HepG2 (cell line): ENCODE measurements at regions not wholly inside any gene's neighbourhood (a gene's known extent, or its start where the extent isn't known, plus 50 kb on each side); places are given as distances from the start of the nearest gene placed in this dataset.

Experiments used
- ATAC-seq: fragments of 200-7000 bp; cut with Tn5 transposase; 3 replicates; pipeline ENCODE4 v1.9.1; 2020; ENCODE audit warnings: mild to moderate bottlenecking, moderate library complexity
- BruUV-seq: library from RNA; stranded (reverse); fragments of 400-500 nt; replicated peaks from 2 replicates; lab custom pipeline; 2021; lab: Mats Ljungman, UMichigan
- CTCF ChIA-PET: fragments of 300-600 bp; formaldehyde crosslinking; extraction: SDS; loops from one replicate; lab custom pipeline; 2021; ENCODE audit warnings: low total read pairs, inconsistent platforms, low intra/inter-chr PET ratio; lab: Yijun Ruan, JAX
- POLR2A ChIA-PET: fragments of 350-600 bp; sonication (Branson Sonifier 250); formaldehyde crosslinking; loops from one replicate; lab custom pipeline; 2020; ENCODE audit warnings: antibody characterized with exemption, inconsistent platforms; lab: Yijun Ruan, JAX
- DNase-seq: peaks from one replicate; pipeline ENCODE4 v3.0.0-alpha.2; 2015; ENCODE audit warnings: low spot score
- FAIRE-seq: peaks from 3 replicates; lab custom pipeline; 2011; peaks lifted over from hg19 to GRCh38; lab: Jason Lieb, UNC
- H2AFZ ChIP-seq: one replicate; pipeline ENCODE4 v1.6.1; 2011; ENCODE audit warnings: low read length, inconsistent platforms
- H3K27ac ChIP-seq: fragments of 300-600 bp; 3 replicates; pipeline ENCODE4 v1.8.0; 2011; ENCODE audit warnings: mixed run types, mild to moderate bottlenecking, mixed read lengths, low read length, inconsistent platforms; ENCODE audit not compliant: insufficient read depth; ENCODE audit errors: extremely low read length
- H3K27me3 ChIP-seq, 2 experiments: fragments of 200-600 bp in 1 of 2; 2 replicates in 1 of 2; 3 replicates in 1 of 2; pipeline versions ENCODE4 v1.6.0 to v1.8.0; 2011; ENCODE audit warnings: low read length in 2 of 2, mild to moderate bottlenecking in 2 of 2, moderate library complexity in 2 of 2, inconsistent platforms in 1 of 2; ENCODE audit not compliant: insufficient read depth in 2 of 2, control insufficient read depth in 1 of 2
- H3K36me3 ChIP-seq, 2 experiments: fragments of 200-600 bp in 1 of 2; replicated peaks in 1 of 2; 2 replicates in 1 of 2; 3 replicates in 1 of 2; pipeline versions ENCODE4 v1.5.1 to v1.8.0; 2011; ENCODE audit warnings: low read length in 2 of 2, inconsistent platforms in 1 of 2; ENCODE audit not compliant: insufficient read depth in 2 of 2, control insufficient read depth in 1 of 2
- H3K4me1 ChIP-seq: 2 replicates; pipeline ENCODE4 v1.5.1; 2012; ENCODE audit warnings: low read length, inconsistent platforms; ENCODE audit not compliant: insufficient read depth
- H3K4me2 ChIP-seq: 2 replicates; pipeline ENCODE4 v1.6.0; 2011; ENCODE audit warnings: low read depth, low read length, inconsistent platforms
- H3K4me3 ChIP-seq, 3 experiments: fragments of 200-600 bp in 1 of 3; sonication (generic), shearing (Covaris generic) in 1 of 3; replicated peaks in 1 of 3; 2 replicates each; pipeline ENCODE4 v1.5.1; 2011 to 2016; ENCODE audit warnings: low read length in 3 of 3, inconsistent platforms in 2 of 3, low read depth in 2 of 3, mild to moderate bottlenecking in 2 of 3, control low read depth in 1 of 3, mixed read lengths in 1 of 3; ENCODE audit not compliant: insufficient read depth in 1 of 3
- H3K79me2 ChIP-seq: one replicate; pipeline ENCODE4 v1.6.1; 2011; ENCODE audit warnings: low read length, inconsistent platforms; ENCODE audit not compliant: insufficient read depth
- H3K9ac ChIP-seq: 2 replicates; pipeline ENCODE4 v1.6.0; 2011; ENCODE audit warnings: mild to moderate bottlenecking, low read depth, low read length, inconsistent platforms; ENCODE audit not compliant: insufficient read depth
- H3K9me3 ChIP-seq: 2 replicates; pipeline ENCODE4 v1.5.1; 2012; ENCODE audit warnings: mild to moderate bottlenecking, low read length
- H4K20me1 ChIP-seq: 2 replicates; pipeline ENCODE4 v1.6.0; 2011; ENCODE audit warnings: inconsistent platforms, mild to moderate bottlenecking, low read length, moderate library complexity; ENCODE audit not compliant: insufficient read depth
- EHMT2 ChIP-seq: fragments of 200-600 bp; sonication (generic); IDR thresholded peaks from 2 replicates; pipeline ENCODE4 v1.7.0; 2017; ENCODE audit warnings: antibody characterized with exemption, low read depth, low read length, borderline replicate concordance
- EZH2 ChIP-seq: conservative IDR thresholded peaks from 2 replicates; pipeline ENCODE4 v1.6.1; 2012; ENCODE audit warnings: mild to moderate bottlenecking, low read depth, low read length, moderate library complexity
- NFE2L1 ChIP-seq: sonication (generic); formaldehyde crosslinking; IDR thresholded peaks from 2 replicates; pipeline ENCODE4 v1.4.0; 2020; ENCODE audit warnings: missing genetic modification reagents, mild to moderate bottlenecking, borderline replicate concordance
- NKX3-1 ChIP-seq: sonication (generic); formaldehyde crosslinking; IDR thresholded peaks from 2 replicates; pipeline ENCODE4 v1.5.0; 2020; ENCODE audit warnings: missing genetic modification reagents
- RBAK ChIP-seq: sonication (generic); formaldehyde crosslinking; IDR thresholded peaks from 2 replicates; pipeline ENCODE4 v1.5.1; 2020; ENCODE audit warnings: mild to moderate bottlenecking, missing genetic modification reagents
- SOX5 ChIP-seq: IDR thresholded peaks from 2 replicates; pipeline ENCODE4 v1.6.1; 2016; ENCODE audit warnings: borderline replicate concordance
- STAT5B ChIP-seq: sonication (generic); formaldehyde crosslinking; IDR thresholded peaks from 2 replicates; pipeline ENCODE4 v1.4.0; 2020; ENCODE audit warnings: missing genetic modification reagents
- ZNF264 ChIP-seq: sonication (generic); formaldehyde crosslinking; IDR thresholded peaks from 2 replicates; pipeline ENCODE4 v1.4.0; 2020; ENCODE audit warnings: missing genetic modification reagents
- ZNF329 ChIP-seq: sonication (generic); formaldehyde crosslinking; IDR thresholded peaks from 2 replicates; pipeline ENCODE4 v1.9.0; 2021; ENCODE audit warnings: low read depth, mild to moderate bottlenecking, missing genetic modification reagents
- ZNF44 ChIP-seq: sonication (generic); formaldehyde crosslinking; IDR thresholded peaks from 2 replicates; pipeline ENCODE4 v1.5.1; 2020; ENCODE audit warnings: mild to moderate bottlenecking, missing genetic modification reagents
- ZNF644 ChIP-seq: IDR thresholded peaks from 2 replicates; pipeline ENCODE4 v1.6.1; 2016; ENCODE audit warnings: low read depth
- WGBS: methylation state at CpG from one replicate; pipeline ENCODE4 v1.1.6; 2017; ENCODE audit warnings: low lambda C conversion rate; 5-methylcytosine and 5-hydroxymethylcytosine counted together
- in situ Hi-C: cut with HindIII; loops from 2 replicates; pipeline ENCODE4 v1.10.0; 2017; ENCODE audit warnings: low pct_unique_long_range_greater_than_20kb; ENCODE audit not compliant: extremely low pct_ligation_motif_present
- intact Hi-C: fragments of 100-400 bp; cut with micrococcal nuclease; formaldehyde crosslinking; loops from one replicate; pipeline ENCODE4 v1.10.0; 2022; ENCODE audit not compliant: unreplicated experiment
- TF ChIP-seq, protein P1 (sequence below): sonication (generic); formaldehyde crosslinking; IDR thresholded peaks from 2 replicates; pipeline ENCODE4 v1.8.0; 2022; ENCODE audit warnings: mild to moderate bottlenecking, missing genetic modification reagents, moderate library complexity
- TF ChIP-seq, protein P2 (sequence below): sonication (generic); formaldehyde crosslinking; IDR thresholded peaks from 2 replicates; pipeline ENCODE4 v1.4.0; 2020; ENCODE audit warnings: missing genetic modification reagents
- TF ChIP-seq, protein P3 (sequence below): IDR thresholded peaks from 2 replicates; pipeline ENCODE4 v1.6.1; 2016; ENCODE audit warnings: missing compliant biosample characterization, missing genetic modification reagents, borderline replicate concordance

DNA sequence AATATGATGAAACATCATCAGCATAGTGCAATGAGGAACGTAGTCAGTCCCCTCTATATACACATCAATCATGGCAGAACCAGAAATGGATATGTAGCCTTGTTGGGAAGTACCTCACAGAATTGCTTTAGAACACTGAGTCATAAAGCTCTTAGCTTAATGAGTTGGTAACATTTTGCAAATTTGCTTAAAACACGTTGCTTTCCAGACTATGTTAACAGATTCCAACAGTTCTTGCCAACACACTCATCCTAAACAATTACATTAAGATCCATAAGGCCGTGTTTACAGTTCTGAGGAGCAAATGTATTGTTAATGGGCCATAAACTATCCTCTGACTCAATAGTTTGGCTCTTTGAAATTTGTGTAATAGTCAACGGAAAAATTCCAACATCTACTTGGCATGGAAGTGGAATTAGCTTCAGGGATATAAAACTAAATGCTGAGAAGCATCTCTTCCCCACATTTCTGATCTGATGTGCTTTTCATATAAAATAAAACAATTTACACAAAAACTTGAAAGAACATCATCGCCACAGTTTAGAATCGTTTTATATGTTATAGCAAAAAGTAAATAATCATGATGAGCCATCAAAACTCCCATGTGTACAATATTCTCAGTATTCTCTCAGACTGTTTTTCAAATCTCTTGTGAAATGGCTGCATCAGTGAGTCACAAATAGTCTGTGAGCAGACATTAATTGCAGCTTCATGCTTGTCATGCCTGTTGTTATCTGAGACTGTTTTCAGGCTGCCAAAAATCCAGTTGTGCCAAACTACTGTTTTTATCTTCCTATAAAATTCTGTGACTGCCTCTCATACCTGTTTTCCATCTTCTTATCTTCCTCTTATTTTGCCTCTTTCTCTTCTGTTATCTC is 291.9 kb downstream of the COX7C start (continued):
- TF ChIP-seq, protein P1, sequence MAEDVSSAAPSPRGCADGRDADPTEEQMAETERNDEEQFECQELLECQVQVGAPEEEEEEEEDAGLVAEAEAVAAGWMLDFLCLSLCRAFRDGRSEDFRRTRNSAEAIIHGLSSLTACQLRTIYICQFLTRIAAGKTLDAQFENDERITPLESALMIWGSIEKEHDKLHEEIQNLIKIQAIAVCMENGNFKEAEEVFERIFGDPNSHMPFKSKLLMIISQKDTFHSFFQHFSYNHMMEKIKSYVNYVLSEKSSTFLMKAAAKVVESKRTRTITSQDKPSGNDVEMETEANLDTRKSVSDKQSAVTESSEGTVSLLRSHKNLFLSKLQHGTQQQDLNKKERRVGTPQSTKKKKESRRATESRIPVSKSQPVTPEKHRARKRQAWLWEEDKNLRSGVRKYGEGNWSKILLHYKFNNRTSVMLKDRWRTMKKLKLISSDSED (CRISPR knock-in tag), result no peak

DNA sequence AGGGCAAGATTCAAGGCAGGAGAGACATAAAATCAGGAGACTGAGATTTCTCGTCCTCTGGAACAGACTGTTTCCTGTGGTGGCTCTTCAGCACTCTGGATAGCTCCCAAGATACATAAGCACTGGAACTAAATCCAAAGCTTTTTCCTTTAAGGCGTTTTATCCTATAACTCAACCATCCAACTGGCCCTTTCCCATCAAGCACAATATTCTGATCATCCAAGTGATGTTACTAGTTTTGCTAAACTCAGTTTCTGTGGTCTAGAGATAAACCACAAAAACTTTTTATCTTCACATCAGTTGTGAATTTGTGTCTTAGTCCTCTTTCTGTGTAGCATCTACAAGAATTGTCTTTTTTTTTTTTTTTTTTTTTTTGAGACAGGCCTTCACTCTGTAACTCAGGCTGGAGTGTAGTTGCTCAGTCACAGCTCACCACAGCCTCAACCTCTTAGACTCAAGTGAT is 299.4 kb downstream of the COX7C start:
- no peak overlapping the region for H3K27ac ChIP-seq
- CTCF ChIA-PET, result no interaction called here
- H3K9me3 ChIP-seq, result no peaks in the 10 kb centered on the region
- WGBS, result 0% methylated on average over 2 of the region's 2 CpGs
- H3K79me2 ChIP-seq, result no peaks in the 10 kb centered on the region
- POLR2A ChIA-PET, result no interaction called here
- H3K4me2 ChIP-seq, result no peak overlapping the region
- no peak overlapping the region for H3K9ac ChIP-seq
- H3K4me1 ChIP-seq, result no peaks in the 10 kb centered on the region
- H3K27me3 ChIP-seq, result no peaks in the 10 kb centered on the region
- no peaks in the 10 kb centered on the region for H3K36me3 ChIP-seq
- in situ Hi-C loops, result no loop called here
- ATAC-seq, result no peak
- no peak overlapping the region for H2AFZ ChIP-seq
- no peak for DNase-seq
- no peak for FAIRE-seq
- H3K4me3 ChIP-seq, result no peak overlapping the region
- BruUV-seq, result no TSS peak
- intact Hi-C loops, result no loop called here
- H4K20me1 ChIP-seq, result no peaks in the 10 kb centered on the region
- no peak for TF ChIP-seq ZNF44
- TF ChIP-seq, protein P2, sequence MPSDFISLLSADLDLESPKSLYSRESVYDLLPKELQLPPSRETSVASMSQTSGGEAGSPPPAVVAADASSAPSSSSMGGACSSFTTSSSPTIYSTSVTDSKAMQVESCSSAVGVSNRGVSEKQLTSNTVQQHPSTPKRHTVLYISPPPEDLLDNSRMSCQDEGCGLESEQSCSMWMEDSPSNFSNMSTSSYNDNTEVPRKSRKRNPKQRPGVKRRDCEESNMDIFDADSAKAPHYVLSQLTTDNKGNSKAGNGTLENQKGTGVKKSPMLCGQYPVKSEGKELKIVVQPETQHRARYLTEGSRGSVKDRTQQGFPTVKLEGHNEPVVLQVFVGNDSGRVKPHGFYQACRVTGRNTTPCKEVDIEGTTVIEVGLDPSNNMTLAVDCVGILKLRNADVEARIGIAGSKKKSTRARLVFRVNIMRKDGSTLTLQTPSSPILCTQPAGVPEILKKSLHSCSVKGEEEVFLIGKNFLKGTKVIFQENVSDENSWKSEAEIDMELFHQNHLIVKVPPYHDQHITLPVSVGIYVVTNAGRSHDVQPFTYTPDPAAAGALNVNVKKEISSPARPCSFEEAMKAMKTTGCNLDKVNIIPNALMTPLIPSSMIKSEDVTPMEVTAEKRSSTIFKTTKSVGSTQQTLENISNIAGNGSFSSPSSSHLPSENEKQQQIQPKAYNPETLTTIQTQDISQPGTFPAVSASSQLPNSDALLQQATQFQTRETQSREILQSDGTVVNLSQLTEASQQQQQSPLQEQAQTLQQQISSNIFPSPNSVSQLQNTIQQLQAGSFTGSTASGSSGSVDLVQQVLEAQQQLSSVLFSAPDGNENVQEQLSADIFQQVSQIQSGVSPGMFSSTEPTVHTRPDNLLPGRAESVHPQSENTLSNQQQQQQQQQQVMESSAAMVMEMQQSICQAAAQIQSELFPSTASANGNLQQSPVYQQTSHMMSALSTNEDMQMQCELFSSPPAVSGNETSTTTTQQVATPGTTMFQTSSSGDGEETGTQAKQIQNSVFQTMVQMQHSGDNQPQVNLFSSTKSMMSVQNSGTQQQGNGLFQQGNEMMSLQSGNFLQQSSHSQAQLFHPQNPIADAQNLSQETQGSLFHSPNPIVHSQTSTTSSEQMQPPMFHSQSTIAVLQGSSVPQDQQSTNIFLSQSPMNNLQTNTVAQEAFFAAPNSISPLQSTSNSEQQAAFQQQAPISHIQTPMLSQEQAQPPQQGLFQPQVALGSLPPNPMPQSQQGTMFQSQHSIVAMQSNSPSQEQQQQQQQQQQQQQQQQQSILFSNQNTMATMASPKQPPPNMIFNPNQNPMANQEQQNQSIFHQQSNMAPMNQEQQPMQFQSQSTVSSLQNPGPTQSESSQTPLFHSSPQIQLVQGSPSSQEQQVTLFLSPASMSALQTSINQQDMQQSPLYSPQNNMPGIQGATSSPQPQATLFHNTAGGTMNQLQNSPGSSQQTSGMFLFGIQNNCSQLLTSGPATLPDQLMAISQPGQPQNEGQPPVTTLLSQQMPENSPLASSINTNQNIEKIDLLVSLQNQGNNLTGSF, result no peak
- TF ChIP-seq ZNF329 (CRISPR knock-in tag), result no peak
- no peak for TF ChIP-seq RBAK (CRISPR knock-in tag)
- no peak for TF ChIP-seq ZNF644 (CRISPR knock-in tag)
- no peak for TF ChIP-seq ZNF264 (CRISPR knock-in tag)
- TF ChIP-seq SOX5 (CRISPR knock-in tag), result no peak
- TF ChIP-seq NKX3-1 (CRISPR knock-in tag), result peak; percentile 53; the same call in 1 of the 2 replicates
- no peak for TF ChIP-seq NFE2L1
- TF ChIP-seq EHMT2, result peak; percentile 74; the same call in 1 of the 2 replicates
- TF ChIP-seq EZH2, result no peak
- TF ChIP-seq STAT5B (CRISPR knock-in tag), result no peak
- TF ChIP-seq, protein P3, sequence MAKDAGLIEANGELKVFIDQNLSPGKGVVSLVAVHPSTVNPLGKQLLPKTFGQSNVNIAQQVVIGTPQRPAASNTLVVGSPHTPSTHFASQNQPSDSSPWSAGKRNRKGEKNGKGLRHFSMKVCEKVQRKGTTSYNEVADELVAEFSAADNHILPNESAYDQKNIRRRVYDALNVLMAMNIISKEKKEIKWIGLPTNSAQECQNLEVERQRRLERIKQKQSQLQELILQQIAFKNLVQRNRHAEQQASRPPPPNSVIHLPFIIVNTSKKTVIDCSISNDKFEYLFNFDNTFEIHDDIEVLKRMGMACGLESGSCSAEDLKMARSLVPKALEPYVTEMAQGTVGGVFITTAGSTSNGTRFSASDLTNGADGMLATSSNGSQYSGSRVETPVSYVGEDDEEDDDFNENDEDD (CRISPR knock-in tag), result no peak
